Central memory CD4-positive, alpha-beta T cell (primary cell): ENCODE measurements at regions not wholly inside any gene's neighbourhood (a gene's known extent, or its start where the extent isn't known, plus 50 kb on each side); places are given as distances from the start of the nearest gene placed in this dataset.
"Not testable (repeated sequence)": the region's sequence is repeated elsewhere in the genome, so short reads cannot be mapped to it uniquely, and the experiment has no call there.

Source experiments
- DNase-seq: peaks from one replicate; pipeline ENCODE4 v3.0.0; 2022

DNA sequence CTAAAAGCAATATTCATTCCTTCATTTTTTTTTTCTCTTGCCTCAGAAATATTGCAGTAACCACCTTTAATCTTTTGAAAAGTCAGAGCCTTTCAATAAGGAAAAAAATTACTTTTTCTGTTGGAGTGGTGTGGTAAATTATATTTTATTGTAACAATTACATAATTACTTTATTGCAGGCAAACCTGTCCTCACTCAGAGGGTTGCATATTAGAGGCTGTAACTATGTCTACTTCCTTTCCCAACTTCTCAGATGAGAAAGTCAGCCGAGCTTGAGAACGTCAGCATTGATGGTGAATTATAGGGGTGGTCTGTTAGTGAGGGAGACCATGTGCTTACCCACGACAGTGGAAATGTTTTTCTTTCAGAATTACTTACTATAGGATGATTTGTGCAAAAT is 611.8 kb downstream of the KIF4B start:
- DNase-seq: no peak

- no peak for DNase-seq
Observed at GRCh38 chr5:155625897-155626543, 612.5 kb downstream of the KIF4B start.

GRCh38 chr5:155626592-155626991 is 613.0 kb downstream of the KIF4B start:
- DNase-seq: no peak

GRCh38 chr5:155628346-155628745 is 614.8 kb downstream of the KIF4B start:
- DNase-seq: no peak

DNA sequence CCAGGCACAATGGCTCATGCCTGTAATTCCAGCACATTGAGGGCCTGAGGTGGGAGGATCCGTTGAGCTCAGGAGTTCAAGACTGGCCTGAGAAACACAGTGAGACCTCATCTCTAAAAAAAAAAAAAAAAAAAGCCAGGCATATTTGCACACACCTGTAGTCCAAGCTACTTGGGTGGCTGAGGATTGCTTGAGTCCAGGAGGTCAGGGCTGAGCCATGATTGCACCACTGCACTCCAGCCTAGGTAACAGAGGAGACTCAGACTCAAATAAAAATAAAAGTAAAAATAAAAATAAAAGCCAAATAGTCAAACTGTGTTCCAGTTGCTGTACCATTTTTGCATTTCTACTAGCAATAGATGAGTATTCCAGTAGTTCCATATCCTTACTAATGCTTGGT is 616.0 kb downstream of the KIF4B start:
- DNase-seq: no peak

- no peak for DNase-seq
Observed at GRCh38 chr5:155631116-155631515, 617.6 kb downstream of the KIF4B start.

DNA sequence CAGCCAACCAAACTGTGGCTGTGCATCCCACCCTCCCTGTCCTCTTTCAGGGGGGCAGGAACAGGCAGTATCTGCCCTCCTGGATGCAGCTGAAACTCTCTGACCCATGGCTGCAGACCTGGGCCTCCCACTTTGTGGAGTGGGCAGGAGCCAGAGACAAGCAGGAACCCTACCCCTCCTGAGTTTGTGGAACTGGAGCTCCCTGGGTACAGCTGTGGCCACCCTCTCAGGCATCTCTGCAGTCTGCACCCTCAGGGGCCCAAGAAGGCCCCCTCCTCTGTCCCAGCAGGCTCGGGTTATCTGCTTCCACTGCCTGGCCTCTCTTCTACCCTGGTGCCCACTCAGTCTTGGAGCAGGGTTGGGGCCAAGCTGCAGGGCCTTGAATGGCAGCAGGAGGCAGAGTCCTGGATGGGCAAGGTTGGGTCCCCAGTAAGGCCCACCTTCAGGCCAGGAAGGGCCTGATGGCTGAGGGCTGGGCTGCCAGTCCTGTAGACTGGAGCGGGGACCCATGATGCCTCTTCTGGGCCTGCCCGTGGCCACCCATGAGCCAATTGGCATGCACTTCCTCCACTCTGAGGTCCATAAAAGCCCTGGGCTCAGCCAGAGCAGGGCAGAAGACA is 619.9 kb downstream of the KIF4B start:
- DNase-seq: no peak

GRCh38 chr5:155649666-155650065 is 636.1 kb downstream of the KIF4B start:
- no peak for DNase-seq

DNA sequence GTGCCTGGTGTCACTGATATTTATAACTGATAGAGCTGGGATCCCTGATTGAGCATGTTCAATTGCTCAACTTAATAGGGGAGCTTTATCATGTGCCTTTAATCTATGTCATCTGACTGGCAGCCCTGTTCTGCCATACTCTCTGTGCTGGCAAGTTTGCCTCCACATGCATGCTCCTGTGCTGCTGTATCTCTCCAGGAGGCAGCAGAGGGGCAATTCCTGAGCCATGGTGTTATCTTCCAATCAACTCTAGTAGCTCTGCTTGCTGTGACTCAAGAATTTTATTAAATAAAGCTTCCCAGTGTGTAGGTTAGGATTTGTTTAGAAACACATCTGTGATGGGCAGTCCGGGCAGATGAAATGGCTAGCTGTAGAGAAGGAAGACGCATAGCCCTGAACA is 642.0 kb downstream of the KIF4B start:
- no peak for DNase-seq

- no peak for DNase-seq
Observed at GRCh38 chr5:155661859-155662258, 648.3 kb downstream of the KIF4B start.

- DNase-seq: no peak
Observed at GRCh38 chr5:155665361-155665760, 651.8 kb downstream of the KIF4B start.

DNA sequence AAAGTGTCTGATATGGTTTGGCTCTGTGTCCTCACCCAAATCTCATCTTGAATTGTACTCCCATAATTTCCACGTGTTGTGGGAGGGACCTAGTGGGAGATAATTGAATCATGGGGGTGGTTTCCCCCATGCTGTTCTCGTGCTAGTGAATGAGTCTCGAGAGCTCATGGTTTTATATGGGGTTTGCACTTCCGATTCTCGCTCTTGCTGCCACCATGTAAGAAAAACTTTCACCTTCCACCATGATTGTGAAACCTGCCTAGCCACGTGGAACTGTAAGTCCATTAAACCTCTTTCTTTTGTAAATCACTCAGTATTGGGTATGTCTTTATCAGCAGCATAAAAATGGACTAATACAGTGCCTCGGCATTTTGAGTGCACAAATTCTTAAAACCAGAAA is 655.0 kb upstream of the SGCD start:
- DNase-seq: not testable (repeated sequence)

DNA sequence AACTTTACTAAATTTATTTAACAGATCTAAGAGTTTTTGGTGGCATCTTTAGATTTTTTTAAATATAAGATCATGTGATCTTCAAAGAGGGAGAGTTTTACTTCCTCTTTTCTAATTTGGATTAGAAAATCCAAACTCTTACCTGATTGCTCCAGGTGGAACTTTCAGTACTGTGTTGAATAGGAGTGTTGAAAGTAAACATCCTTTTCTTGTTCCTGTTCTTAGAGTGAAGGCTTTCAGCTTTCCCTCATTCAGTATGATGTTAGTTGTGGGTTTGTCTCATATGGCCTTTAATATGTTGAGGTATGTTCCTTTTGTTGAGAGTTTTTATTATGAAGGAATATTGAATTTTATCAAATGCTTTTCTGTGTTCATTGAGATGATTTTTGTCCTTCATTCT is 650.0 kb upstream of the SGCD start:
- DNase-seq: no peak

DNA sequence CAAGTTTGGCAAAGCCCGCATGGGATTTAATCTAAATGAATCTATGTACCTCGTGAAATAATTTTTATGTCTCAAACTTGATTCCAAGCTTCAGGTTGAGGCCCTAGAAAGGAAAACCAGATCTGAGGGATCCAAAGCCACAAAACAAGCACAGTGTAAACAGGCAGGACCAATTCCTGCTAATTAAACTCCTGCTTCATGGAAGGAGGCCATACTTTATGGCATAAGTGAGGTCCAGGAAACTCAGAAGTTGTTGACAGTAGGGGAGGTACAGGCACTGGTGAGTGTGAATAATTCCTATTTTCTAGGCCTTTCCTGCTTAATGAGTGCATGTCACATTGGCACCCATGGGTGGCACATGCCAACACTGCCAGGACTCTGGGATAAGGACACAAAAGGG is 648.6 kb upstream of the SGCD start:
- DNase-seq: no peak

DNA sequence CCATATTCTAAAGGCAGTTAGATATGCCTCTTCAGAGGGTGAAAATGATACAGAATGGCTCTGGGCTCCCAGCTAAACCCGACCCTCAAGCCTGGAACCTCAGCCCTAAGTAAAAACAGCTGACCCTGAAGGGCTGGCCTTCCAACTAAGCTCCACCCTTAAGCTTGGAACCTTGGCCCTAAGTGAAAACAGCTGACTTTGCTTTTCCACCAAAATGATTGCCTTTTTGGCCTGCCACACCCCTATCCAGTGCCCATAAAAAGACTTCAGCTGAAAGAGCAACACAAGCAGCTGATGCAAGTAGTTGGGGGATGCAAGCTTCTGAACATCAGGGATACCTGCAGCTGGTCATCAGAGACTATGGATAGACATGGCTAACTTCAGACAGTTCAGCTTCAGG is 647.4 kb upstream of the SGCD start:
- no peak for DNase-seq

- no peak for DNase-seq
Observed at GRCh38 chr5:155684417-155684816, 642.5 kb upstream of the SGCD start.

- DNase-seq: no peak
Observed at GRCh38 chr5:155686131-155686530, 640.8 kb upstream of the SGCD start.

GRCh38 chr5:155689406-155689805 is 637.6 kb upstream of the SGCD start:
- no peak for DNase-seq

DNA sequence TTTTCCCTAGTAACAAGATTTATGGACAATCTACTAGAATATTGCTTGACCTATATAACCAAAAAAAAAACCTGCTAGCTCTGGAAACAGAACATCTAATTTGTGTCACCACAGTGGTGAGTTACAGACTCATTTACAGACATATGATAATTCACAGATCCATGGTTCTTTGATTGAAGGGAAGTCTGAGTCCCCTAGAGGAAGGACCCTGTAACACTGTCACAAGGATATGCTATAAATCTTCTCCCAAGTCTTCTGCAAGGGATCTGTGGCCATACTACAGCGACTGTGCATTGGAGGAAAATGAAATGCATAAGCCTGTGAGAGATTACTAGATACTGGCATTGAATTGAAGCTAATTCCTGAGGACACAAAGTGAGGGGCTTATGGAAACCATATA is 630.6 kb upstream of the SGCD start:
- DNase-seq: no peak

GRCh38 chr5:155697236-155697635 is 629.7 kb upstream of the SGCD start:
- no peak for DNase-seq

GRCh38 chr5:155699385-155699784 is 627.6 kb upstream of the SGCD start:
- DNase-seq: no peak

DNA sequence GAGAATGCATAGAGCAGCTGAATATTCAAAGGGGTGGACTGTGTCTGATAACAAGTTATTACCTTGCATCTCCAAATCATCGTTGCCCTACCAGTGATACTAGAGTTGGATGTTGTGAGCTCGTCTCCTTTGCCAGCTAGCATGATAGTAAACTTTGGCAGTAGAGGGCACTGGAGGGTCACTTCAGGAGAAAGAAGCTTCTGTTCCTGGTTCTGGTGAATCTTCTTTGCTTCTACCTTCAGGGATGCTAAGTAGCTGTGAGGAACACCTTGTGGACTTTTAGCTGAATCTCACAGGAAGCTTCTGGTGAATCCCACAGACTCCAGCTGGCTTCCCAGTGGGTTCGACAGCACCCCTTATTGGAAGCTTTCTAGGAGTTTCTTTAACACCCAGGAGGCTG is 626.6 kb upstream of the SGCD start:
- no peak for DNase-seq

GRCh38 chr5:155711882-155712281 is 615.1 kb upstream of the SGCD start:
- no peak for DNase-seq

- not testable (repeated sequence) for DNase-seq
Observed at GRCh38 chr5:155714435-155714834, 612.5 kb upstream of the SGCD start.

DNA sequence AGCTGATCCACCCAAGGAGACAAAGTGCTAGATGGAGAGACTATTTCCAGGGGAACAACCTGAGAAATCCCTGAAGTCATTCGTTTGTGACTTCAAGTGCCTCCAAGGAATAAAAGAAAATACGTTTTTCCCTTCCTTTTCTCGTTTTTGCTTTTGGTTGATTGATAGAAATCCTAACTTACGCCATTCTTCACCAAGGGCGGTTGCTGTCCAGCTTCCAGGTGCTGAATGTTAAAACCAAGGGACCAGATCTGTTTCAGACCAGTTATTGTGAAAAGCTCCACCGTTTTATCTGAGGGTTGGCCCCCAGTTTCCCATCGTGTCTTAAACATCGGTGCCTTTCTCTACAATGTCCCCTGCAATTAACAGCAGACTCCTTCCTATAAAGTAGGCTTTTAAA is 600.7 kb upstream of the SGCD start:
- no peak for DNase-seq
